OCI-LY3 (cell line): ENCODE measurements at regions not wholly inside any gene's neighbourhood (a gene's known extent, or its start where the extent isn't known, plus 50 kb on each side); places are given as distances from the start of the nearest gene placed in this dataset.
"Not testable (repeated sequence)": the region's sequence is repeated elsewhere in the genome, so short reads cannot be mapped to it uniquely, and the experiment has no call there.

Source experiments
- H2AFZ ChIP-seq: fragments of 200-600, 300-600 bp; shearing (Covaris generic); 2 replicates; pipeline ENCODE4 v1.6.0; 2014; ENCODE audit warnings: antibody characterized with exemption, low read depth, low read length
- H3K27ac ChIP-seq: fragments of 200-600, 300-600 bp; sonication (generic); 2 replicates; pipeline ENCODE4 v1.5.1; 2014; ENCODE audit warnings: mild to moderate bottlenecking, low read length, moderate library complexity, mixed read lengths
- H3K27me3 ChIP-seq: fragments of 200-600, 300-600 bp; sonication (generic); 2 replicates; pipeline ENCODE4 v1.6.1; 2014; ENCODE audit warnings: low read depth, low read length, mixed read lengths
- H3K36me3 ChIP-seq: fragments of 200-600, 300-600 bp; sonication (generic); replicated peaks from 2 replicates; pipeline ENCODE3; 2014; ENCODE audit warnings: low read depth, low read length, mixed read lengths
- H3K4me1 ChIP-seq: fragments of 300-600, 200-600 bp; sonication (generic); 2 replicates; pipeline ENCODE4 v1.6.1; 2014; ENCODE audit warnings: low read length, mixed read lengths
- H3K4me2 ChIP-seq: fragments of 200-600, 300-600 bp; sonication (generic); 2 replicates; pipeline ENCODE4 v1.6.1; 2014; ENCODE audit warnings: low read length, mixed read lengths
- H3K4me3 ChIP-seq: fragments of 300-600, 200-600 bp; sonication (generic); 2 replicates; pipeline ENCODE4 v1.5.1; 2014; ENCODE audit warnings: antibody characterized with exemption, mild to moderate bottlenecking, low read length, moderate library complexity
- H3K79me2 ChIP-seq: fragments of 300-600, 200-600 bp; shearing (Covaris generic); 2 replicates; pipeline ENCODE4 v1.6.1; 2014; ENCODE audit warnings: mild to moderate bottlenecking, low read length, mixed read lengths
- H3K9ac ChIP-seq: fragments of 300-600, 200-600 bp; shearing (Covaris generic); 2 replicates; pipeline ENCODE4 v1.6.0; 2014; ENCODE audit warnings: mild to moderate bottlenecking, low read length, moderate library complexity
- H3K9me3 ChIP-seq: fragments of 200-600, 300-600 bp; shearing (Covaris generic); 2 replicates; pipeline ENCODE4 v1.6.1; 2014; ENCODE audit warnings: low read length, mixed read lengths; ENCODE audit not compliant: insufficient read depth
- H4K20me1 ChIP-seq: fragments of 200-600, 300-600 bp; sonication (generic); 2 replicates; pipeline ENCODE4 v1.6.1; 2016; ENCODE audit warnings: low read length, mixed read lengths; ENCODE audit not compliant: insufficient read depth
- CTCF ChIP-seq: fragments of 200-600, 300-600 bp; sonication (generic); IDR thresholded peaks from 2 replicates; pipeline ENCODE4 v1.5.1; 2014; ENCODE audit warnings: antibody characterized with exemption, low read length, low read depth
- EZH2phosphoT487 ChIP-seq: fragments of 200-600 bp; shearing (Covaris generic); IDR thresholded peaks from 2 replicates; pipeline ENCODE4 v1.6.1; 2018; ENCODE audit warnings: antibody characterized with exemption, mixed run types, low read depth

GRCh38 chr5:6078881-6079280, 299.5 kb downstream of the MED10 start:
- TF ChIP-seq EZH2phosphoT487 (no peak), CTCF (no peak)
- Histone ChIP-seq H3K9ac (no peak overlapping the region), H3K4me2 (no peak overlapping the region), H3K27ac (no peak overlapping the region), H4K20me1 (no peaks in the 10 kb centered on the region), H3K9me3 (no peaks in the 10 kb centered on the region), H3K4me3 (no peak overlapping the region), H3K79me2 (no peaks in the 10 kb centered on the region), H3K27me3 (no peaks in the 10 kb centered on the region), H2AFZ (no peak overlapping the region), H3K4me1 (no peaks in the 10 kb centered on the region), H3K36me3 (no peaks in the 10 kb centered on the region)

- no peaks in the 10 kb centered on the region for H3K27me3 ChIP-seq
- no peak overlapping the region for H3K9ac ChIP-seq
- H3K4me1 ChIP-seq, result no peaks in the 10 kb centered on the region
- H3K36me3 ChIP-seq, result no peaks in the 10 kb centered on the region
- no peak overlapping the region for H3K4me3 ChIP-seq
- TF ChIP-seq EZH2phosphoT487 (no peak), CTCF (no peak)
- H4K20me1 ChIP-seq, result no peaks in the 10 kb centered on the region
- H3K9me3 ChIP-seq, result no peaks in the 10 kb centered on the region
- H3K27ac ChIP-seq, result no peak overlapping the region
- H3K4me2 ChIP-seq, result no peak overlapping the region
- no peak overlapping the region for H2AFZ ChIP-seq
- no peaks in the 10 kb centered on the region for H3K79me2 ChIP-seq
Observed at GRCh38 chr5:6076341-6077239, 301.8 kb downstream of the MED10 start.

GRCh38 chr5:6072488-6072887, 305.9 kb downstream of the MED10 start:
- not testable (repeated sequence) for H2AFZ ChIP-seq, H3K4me2 ChIP-seq, H3K79me2 ChIP-seq, H3K4me3 ChIP-seq, H3K36me3 ChIP-seq, H3K9ac ChIP-seq, H3K27me3 ChIP-seq, H3K27ac ChIP-seq, H4K20me1 ChIP-seq, H3K4me1 ChIP-seq, H3K9me3 ChIP-seq

- H4K20me1 ChIP-seq, result no peaks in the 10 kb centered on the region
- no peak for TF ChIP-seq EZH2phosphoT487
- TF ChIP-seq CTCF, result no peak
Observed at GRCh38 chr5:6069496-6070185, 308.7 kb downstream of the MED10 start.

More at GRCh38 chr5:6069496-6070185, 308.7 kb downstream of the MED10 start:
- Histone ChIP-seq H3K4me3 (no peak overlapping the region), H3K27ac (no peak overlapping the region), H2AFZ (no peak overlapping the region), H3K4me1 (no peaks in the 10 kb centered on the region), H3K36me3 (no peaks in the 10 kb centered on the region), H3K27me3 (no peaks in the 10 kb centered on the region), H3K9ac (no peak overlapping the region), H3K4me2 (no peak overlapping the region), H3K79me2 (no peaks in the 10 kb centered on the region), H3K9me3 (no peaks in the 10 kb centered on the region)
